Fibroblast of mammary gland (primary cell): ENCODE measurements at regions not wholly inside any gene's neighbourhood (a gene's known extent, or its start where the extent isn't known, plus 50 kb on each side); places are given as distances from the start of the nearest gene placed in this dataset.
"Not testable (repeated sequence)": the region's sequence is repeated elsewhere in the genome, so short reads cannot be mapped to it uniquely, and the experiment has no call there.

ENCODE experiments used
- DNase-seq: peaks from one replicate; pipeline ENCODE4 v3.0.0-alpha.2; 2010; ENCODE audit warnings: low read depth
- H3K4me3 ChIP-seq: 2 replicates; pipeline ENCODE4 v1.5.1; 2011; ENCODE audit warnings: low read depth, mild to moderate bottlenecking, low read length, moderate library complexity; ENCODE audit not compliant: control insufficient read depth
- CTCF ChIP-seq: conservative IDR thresholded peaks from 2 replicates; pipeline ENCODE4 v1.5.1; 2011; ENCODE audit warnings: low read depth, low read length, inconsistent platforms; ENCODE audit not compliant: control insufficient read depth, insufficient read depth

GRCh38 chr14:57061009-57061711 lies 207.5 kb downstream of the EXOC5 start:
- no peak for DNase-seq
- TF ChIP-seq CTCF = no peak
- no peak overlapping the region for H3K4me3 ChIP-seq

GRCh38 chr14:57060276-57060955 lies 208.3 kb downstream of the EXOC5 start:
- no peak for TF ChIP-seq CTCF
- peak; percentile 6 for DNase-seq
- no peak overlapping the region for H3K4me3 ChIP-seq

GRCh38 chr14:57058319-57058718 lies 210.4 kb downstream of the EXOC5 start:
- DNase-seq = no peak
- no peak overlapping the region for H3K4me3 ChIP-seq
- no peak for TF ChIP-seq CTCF

GRCh38 chr14:57057803-57058202 lies 210.9 kb downstream of the EXOC5 start:
- no peak for DNase-seq
- TF ChIP-seq CTCF = no peak
- no peak overlapping the region for H3K4me3 ChIP-seq

- not testable (repeated sequence) for H3K4me3 ChIP-seq, DNase-seq
Observed at GRCh38 chr14:57056522-57056921, 212.2 kb downstream of the EXOC5 start.

GRCh38 chr14:57052705-57053302 lies 215.9 kb downstream of the EXOC5 start:
- H3K4me3 ChIP-seq = no peak overlapping the region
- no peak for TF ChIP-seq CTCF
- no peak for DNase-seq

- no peak overlapping the region for H3K4me3 ChIP-seq
- no peak for TF ChIP-seq CTCF
- no peak for DNase-seq
Observed at GRCh38 chr14:57051633-57052032, 217.1 kb downstream of the EXOC5 start.
